Esophagus squamous epithelium (tissue), 5 donors: ENCODE measurements at regions not wholly inside any gene's neighbourhood (a gene's known extent, or its start where the extent isn't known, plus 50 kb on each side); places are given as distances from the start of the nearest gene placed in this dataset.
"Not testable (repeated sequence)": the region's sequence is repeated elsewhere in the genome, so short reads cannot be mapped to it uniquely, and the experiment has no call there.

ENCODE experiments used
- DNase-seq: peaks from one replicate; lab custom pipeline; 2025; lab: John Stamatoyannopoulos, UW
- H3K27ac ChIP-seq, 4 donors: fragments of 200-600 bp; sonication (generic); one replicate each; pipeline ENCODE4 v1.5.1; 2016 to 2019; ENCODE audit warnings: mild to moderate bottlenecking in 1 of 4
- H3K27me3 ChIP-seq, 4 donors: fragments of 200-600 bp; sonication (generic); 1 replicate in 3 of 4; 2 replicates in 1 of 4; pipeline versions ENCODE4 v1.5.1 to v1.6.0; 2017 to 2021; ENCODE audit warnings: antibody characterized with exemption in 1 of 4
- H3K36me3 ChIP-seq, 3 donors: fragments of 200-600 bp; sonication (generic); one replicate each; pipeline ENCODE4 v1.5.1; 2016 to 2019
- H3K4me1 ChIP-seq, 3 donors: fragments of 200-600 bp; sonication (generic); one replicate each; pipeline ENCODE4 v1.5.1; 2017 to 2019
- H3K4me3 ChIP-seq, 4 donors: fragments of 200-600 bp; sonication (generic); 1 replicate in 3 of 4; 2 replicates in 1 of 4; pipeline ENCODE4 v1.5.1; 2016 to 2019; ENCODE audit warnings: mild to moderate bottlenecking in 2 of 4, moderate library complexity in 1 of 4
- H3K9me3 ChIP-seq, 3 donors: fragments of 200-600 bp; sonication (generic); one replicate each; pipeline ENCODE4 v1.5.1; 2016 to 2019
- POLR2A ChIP-seq, 4 donors: fragments of 450-650 bp; IDR thresholded peaks; one replicate each; pipeline ENCODE4 v1.6.1; 2017; ENCODE audit warnings: antibody characterized with exemption in 4 of 4, mild to moderate bottlenecking in 4 of 4, moderate library complexity in 3 of 4
- WGBS, 2 donors: methylation state at CpG; one replicate each; pipeline ENCODE4 v1.1.5; 2018; 5-methylcytosine and 5-hydroxymethylcytosine counted together
- intact Hi-C: fragments of 100-400 bp; cut with DNase I; formaldehyde crosslinking; loops from one replicate; pipeline ENCODE4 v1.15.0; 2022
- TF ChIP-seq, protein P1 (sequence below), 6 experiments: fragments of 450-650 bp in 4 of 6; fragments of 200-600 bp in 2 of 6; sonication (generic) in 2 of 6; IDR thresholded peaks; one replicate each; pipeline ENCODE4 v1.5.1; 2016 to 2019; ENCODE audit warnings: antibody characterized with exemption in 6 of 6, mild to moderate bottlenecking in 4 of 6, moderate library complexity in 4 of 6
- donor health status: DM: yes; HTN: yes; CAD: no.

GRCh38 chr15:55094136-55094535 is 102.6 kb downstream of the RSL24D1 start:
- 73 to 82% methylated on average over 2 of the region's 2 CpGs for WGBS, 2 donors
- Histone ChIP-seq H3K27me3 (no peaks in the 10 kb centered on the region), H3K27ac (no peak overlapping the region), H3K9me3 (peaks cover 0 to 4% (median 0%) of the 10 kb centered on the region in 3 donors), H3K36me3 (no peaks in the 10 kb centered on the region), H3K4me3 (no peak overlapping the region), H3K4me1 (no peaks in the 10 kb centered on the region)
- TF ChIP-seq, protein P1, sequence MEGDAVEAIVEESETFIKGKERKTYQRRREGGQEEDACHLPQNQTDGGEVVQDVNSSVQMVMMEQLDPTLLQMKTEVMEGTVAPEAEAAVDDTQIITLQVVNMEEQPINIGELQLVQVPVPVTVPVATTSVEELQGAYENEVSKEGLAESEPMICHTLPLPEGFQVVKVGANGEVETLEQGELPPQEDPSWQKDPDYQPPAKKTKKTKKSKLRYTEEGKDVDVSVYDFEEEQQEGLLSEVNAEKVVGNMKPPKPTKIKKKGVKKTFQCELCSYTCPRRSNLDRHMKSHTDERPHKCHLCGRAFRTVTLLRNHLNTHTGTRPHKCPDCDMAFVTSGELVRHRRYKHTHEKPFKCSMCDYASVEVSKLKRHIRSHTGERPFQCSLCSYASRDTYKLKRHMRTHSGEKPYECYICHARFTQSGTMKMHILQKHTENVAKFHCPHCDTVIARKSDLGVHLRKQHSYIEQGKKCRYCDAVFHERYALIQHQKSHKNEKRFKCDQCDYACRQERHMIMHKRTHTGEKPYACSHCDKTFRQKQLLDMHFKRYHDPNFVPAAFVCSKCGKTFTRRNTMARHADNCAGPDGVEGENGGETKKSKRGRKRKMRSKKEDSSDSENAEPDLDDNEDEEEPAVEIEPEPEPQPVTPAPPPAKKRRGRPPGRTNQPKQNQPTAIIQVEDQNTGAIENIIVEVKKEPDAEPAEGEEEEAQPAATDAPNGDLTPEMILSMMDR (IDR thresholded peaks at IDR 0.05): no peak
- no peak for TF ChIP-seq POLR2A (IDR thresholded peaks at IDR 0.05)
- intact Hi-C loops: no loop called here
- no peak for DNase-seq

DNA sequence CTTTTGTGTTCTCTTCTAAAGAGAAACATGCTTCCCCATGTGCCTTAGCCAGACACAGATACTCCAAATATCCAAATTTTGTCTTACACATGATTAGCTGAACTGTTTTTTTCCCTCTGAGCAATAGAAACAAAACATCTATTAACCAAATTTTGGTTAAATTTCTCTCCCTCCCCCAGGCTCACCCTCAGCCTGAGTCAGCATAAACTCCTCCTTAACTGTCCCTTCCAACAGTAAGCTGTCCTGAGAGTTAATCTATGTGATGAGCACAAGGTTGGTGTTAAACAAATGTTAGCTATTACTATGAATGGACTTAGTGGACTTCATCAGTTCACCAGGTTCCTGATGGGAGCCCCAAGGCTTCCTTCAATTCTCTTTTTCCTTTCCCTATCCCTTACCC is 108.5 kb downstream of the RSL24D1 start:
- Histone ChIP-seq H3K4me1 (no peaks in the 10 kb centered on the region), H3K4me3 (no peak overlapping the region)
- DNase-seq: no peak

DNA sequence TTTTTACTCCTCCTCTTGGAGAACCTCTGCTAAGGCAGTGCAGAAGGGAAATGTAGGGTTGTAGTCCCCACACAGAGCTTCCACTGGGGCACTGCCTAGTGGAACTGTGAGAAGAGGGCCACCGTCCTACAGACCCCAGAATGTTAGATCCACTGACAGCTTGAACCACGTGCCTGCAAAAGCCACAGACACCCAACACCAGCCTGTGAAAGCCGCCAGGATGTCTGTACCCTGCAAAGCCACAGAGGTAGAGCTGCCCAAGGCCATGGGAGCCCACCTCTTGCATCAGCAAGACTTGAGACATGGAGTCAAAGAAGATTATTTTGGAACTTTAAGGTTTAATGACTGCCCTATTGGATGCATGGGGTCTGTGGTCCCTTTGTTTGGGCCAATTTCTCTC is 112.1 kb downstream of the RSL24D1 start:
- no peak for DNase-seq
- H3K4me3 ChIP-seq: no peak overlapping the region
- intact Hi-C loops: no loop called here
- H3K27me3 ChIP-seq: no peaks in the 10 kb centered on the region
- no peaks in the 10 kb centered on the region for H3K36me3 ChIP-seq
- TF ChIP-seq POLR2A (IDR thresholded peaks at IDR 0.05): no peak
- TF ChIP-seq, protein P1 (IDR thresholded peaks at IDR 0.05): no peak
- H3K9me3 ChIP-seq: no peaks in the 10 kb centered on the region
- no peak overlapping the region for H3K27ac ChIP-seq
- H3K4me1 ChIP-seq: no peaks in the 10 kb centered on the region
- WGBS, 2 donors: 53 to 57% methylated on average over 3 of the region's 3 CpGs

More for the DNA sequence above, 108.5 kb downstream of the RSL24D1 start:
- H3K9me3 ChIP-seq: no peaks in the 10 kb centered on the region
- TF ChIP-seq, protein P1 (IDR thresholded peaks at IDR 0.05): no peak
- no peak for TF ChIP-seq POLR2A (IDR thresholded peaks at IDR 0.05)
- H3K36me3 ChIP-seq: no peaks in the 10 kb centered on the region
- H3K27me3 ChIP-seq: no peaks in the 10 kb centered on the region
- intact Hi-C loops: no loop called here
- H3K27ac ChIP-seq: no peak overlapping the region

DNA sequence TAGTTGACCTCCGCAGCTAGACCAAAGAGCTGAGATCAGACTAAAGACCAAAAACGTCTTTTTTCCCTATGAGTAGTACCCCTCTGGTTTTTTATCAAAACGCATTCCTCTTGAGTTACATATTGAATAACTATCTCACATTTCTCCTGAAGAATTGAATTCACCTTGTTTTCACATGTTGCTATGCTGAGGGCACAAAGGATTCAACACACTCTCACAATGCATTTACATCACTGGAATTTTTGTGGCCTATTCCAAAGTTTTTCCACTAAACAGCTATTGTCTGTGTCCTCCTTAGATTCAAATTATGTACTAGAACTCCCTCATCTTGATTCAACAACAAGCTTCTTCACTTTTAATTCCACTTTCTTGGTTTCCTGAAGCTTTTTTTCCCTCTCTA is 112.5 kb downstream of the RSL24D1 start:
- Histone ChIP-seq H3K4me3 (no peak overlapping the region), H3K27ac (no peak overlapping the region), H3K27me3 (no peaks in the 10 kb centered on the region), H3K36me3 (no peaks in the 10 kb centered on the region), H3K9me3 (no peaks in the 10 kb centered on the region), H3K4me1 (no peaks in the 10 kb centered on the region)
- DNase-seq: no peak
- 45 to 66% methylated on average over 3 of the region's 3 CpGs for WGBS, 2 donors
- intact Hi-C loops: no loop called here
- TF ChIP-seq, protein P1 (IDR thresholded peaks at IDR 0.05): no peak
- no peak for TF ChIP-seq POLR2A (IDR thresholded peaks at IDR 0.05)

GRCh38 chr15:55077052-55077451 is 119.7 kb downstream of the RSL24D1 start:
- DNase-seq, H3K27ac ChIP-seq: not testable (repeated sequence)
- WGBS, 2 donors: 65 to 68% methylated on average over 1 of the region's 1 CpG

GRCh38 chr15:55074431-55074830 is 122.3 kb downstream of the RSL24D1 start:
- Histone ChIP-seq H3K4me1 (no peaks in the 10 kb centered on the region), H3K4me3 (no peak overlapping the region), H3K27ac (no peak overlapping the region), H3K9me3 (no peaks in the 10 kb centered on the region), H3K27me3 (no peaks in the 10 kb centered on the region), H3K36me3 (no peaks in the 10 kb centered on the region)
- 76 to 83% methylated on average over 6 of the region's 6 CpGs for WGBS, 2 donors
- TF ChIP-seq, protein P1 (IDR thresholded peaks at IDR 0.05): no peak
- TF ChIP-seq POLR2A (IDR thresholded peaks at IDR 0.05): no peak
- intact Hi-C loops: no loop called here
- DNase-seq: no peak

More at GRCh38 chr15:55077052-55077451, 119.7 kb downstream of the RSL24D1 start:
- H3K4me1 ChIP-seq, intact Hi-C loops, H3K4me3 ChIP-seq, H3K9me3 ChIP-seq, H3K36me3 ChIP-seq, H3K27me3 ChIP-seq: not testable (repeated sequence)

- H3K27me3 ChIP-seq, intact Hi-C loops, H3K4me3 ChIP-seq, H3K27ac ChIP-seq, H3K9me3 ChIP-seq, H3K4me1 ChIP-seq, DNase-seq, H3K36me3 ChIP-seq: not testable (repeated sequence)
- 85 to 95% methylated on average over 15 to 17 of the region's 20 CpGs for WGBS, 2 donors
Measured at GRCh38 chr15:55063970-55064369, 132.8 kb downstream of the RSL24D1 start.
